Right lobe of liver (tissue), 4 donors: ENCODE measurements at regions not wholly inside any gene's neighbourhood (a gene's known extent, or its start where the extent isn't known, plus 50 kb on each side); places are given as distances from the start of the nearest gene placed in this dataset.

Experiments
- POLR2A ChIP-seq: fragments of 450-650 bp; IDR thresholded peaks from one replicate; pipeline ENCODE4 v1.6.1; 2017; ENCODE audit warnings: antibody characterized with exemption, mild to moderate bottlenecking
- TF ChIP-seq, protein P1 (sequence below), 4 donors: fragments of 200-600 bp in 3 of 4; fragments of 450-650 bp in 1 of 4; IDR thresholded peaks; one replicate each; pipeline versions ENCODE4 v1.5.1 to v1.8.0; 2016 to 2022; ENCODE audit warnings: antibody characterized with exemption in 4 of 4, mild to moderate bottlenecking in 2 of 4
- donor health status: DM: no; HTN: no; CAD: no.
- donor health status: DM: no; HTN: no; CAD: no.
- donor health status: DM: no; HTN: yes; CAD: no.

DNA sequence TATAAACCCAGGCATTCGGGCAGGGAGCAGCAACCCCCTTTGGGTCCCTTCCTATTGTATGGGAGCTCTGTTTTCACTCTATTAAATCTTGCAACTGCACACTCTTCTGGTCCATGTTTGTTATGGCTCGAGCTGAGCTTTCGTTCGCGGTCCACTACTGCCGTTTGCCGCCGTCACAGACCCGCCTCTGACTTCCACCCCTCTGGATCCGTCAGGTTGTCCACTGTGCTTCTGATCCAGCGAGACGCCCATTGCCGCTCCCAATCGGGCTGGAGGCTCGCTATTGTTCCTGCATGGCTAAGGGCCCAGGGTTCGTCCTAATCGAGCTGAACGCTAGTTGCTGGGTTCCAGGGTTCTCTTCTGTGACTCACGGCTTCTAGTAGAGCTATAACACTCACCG lies 111.3 kb downstream of the TMEM170B start:
- TF ChIP-seq, protein P1, sequence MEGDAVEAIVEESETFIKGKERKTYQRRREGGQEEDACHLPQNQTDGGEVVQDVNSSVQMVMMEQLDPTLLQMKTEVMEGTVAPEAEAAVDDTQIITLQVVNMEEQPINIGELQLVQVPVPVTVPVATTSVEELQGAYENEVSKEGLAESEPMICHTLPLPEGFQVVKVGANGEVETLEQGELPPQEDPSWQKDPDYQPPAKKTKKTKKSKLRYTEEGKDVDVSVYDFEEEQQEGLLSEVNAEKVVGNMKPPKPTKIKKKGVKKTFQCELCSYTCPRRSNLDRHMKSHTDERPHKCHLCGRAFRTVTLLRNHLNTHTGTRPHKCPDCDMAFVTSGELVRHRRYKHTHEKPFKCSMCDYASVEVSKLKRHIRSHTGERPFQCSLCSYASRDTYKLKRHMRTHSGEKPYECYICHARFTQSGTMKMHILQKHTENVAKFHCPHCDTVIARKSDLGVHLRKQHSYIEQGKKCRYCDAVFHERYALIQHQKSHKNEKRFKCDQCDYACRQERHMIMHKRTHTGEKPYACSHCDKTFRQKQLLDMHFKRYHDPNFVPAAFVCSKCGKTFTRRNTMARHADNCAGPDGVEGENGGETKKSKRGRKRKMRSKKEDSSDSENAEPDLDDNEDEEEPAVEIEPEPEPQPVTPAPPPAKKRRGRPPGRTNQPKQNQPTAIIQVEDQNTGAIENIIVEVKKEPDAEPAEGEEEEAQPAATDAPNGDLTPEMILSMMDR (IDR thresholded peaks at IDR 0.05) = no peak
- TF ChIP-seq POLR2A = no peak
